Stimulated activated CD4-positive, alpha-beta T cell treated with anti-CD3 and anti-CD28 coated beads, Interleukin-15, amount 100 ng/mL, for 24 hours (primary cell): ENCODE measurements at regions not wholly inside any gene's neighbourhood (a gene's known extent, or its start where the extent isn't known, plus 50 kb on each side); places are given as distances from the start of the nearest gene placed in this dataset.

ENCODE experiments used
- DNase-seq: peaks from one replicate; pipeline ENCODE4 v3.0.0-alpha.2; 2020

DNA sequence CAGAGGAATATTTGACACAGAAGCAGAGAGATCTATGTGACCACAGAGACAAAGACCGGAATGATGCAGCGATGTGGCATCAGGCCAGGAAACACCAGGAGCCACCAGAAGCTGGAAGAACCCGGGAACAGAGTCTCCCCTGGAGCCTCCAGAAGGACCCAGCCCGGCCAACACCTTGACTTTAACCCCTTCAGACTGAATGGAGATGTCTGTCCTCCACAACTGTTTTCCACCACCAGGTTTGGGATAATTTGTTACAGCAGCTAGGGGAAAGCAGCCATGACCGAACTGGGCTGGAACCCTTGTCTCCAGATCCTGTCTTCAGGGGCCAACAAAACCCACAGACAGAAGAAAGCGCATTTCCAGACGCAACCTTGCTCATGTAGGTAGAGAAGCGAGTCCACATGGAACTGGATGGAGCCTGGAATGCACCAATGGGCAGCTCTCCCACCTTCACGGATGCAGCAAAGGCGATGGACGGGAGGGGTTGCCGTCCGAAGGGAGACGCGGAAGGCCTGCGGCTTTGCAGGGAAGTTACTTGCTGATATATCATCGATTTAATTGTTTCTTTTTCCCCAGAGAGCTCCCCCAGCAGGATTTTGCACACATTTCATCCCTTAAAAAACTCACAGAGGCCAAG is 396.6 kb downstream of the NPHP4 start:
- DNase-seq: no peak

GRCh38 chr1:5594056-5594956 is 397.9 kb downstream of the NPHP4 start:
- DNase-seq: no peak

DNA sequence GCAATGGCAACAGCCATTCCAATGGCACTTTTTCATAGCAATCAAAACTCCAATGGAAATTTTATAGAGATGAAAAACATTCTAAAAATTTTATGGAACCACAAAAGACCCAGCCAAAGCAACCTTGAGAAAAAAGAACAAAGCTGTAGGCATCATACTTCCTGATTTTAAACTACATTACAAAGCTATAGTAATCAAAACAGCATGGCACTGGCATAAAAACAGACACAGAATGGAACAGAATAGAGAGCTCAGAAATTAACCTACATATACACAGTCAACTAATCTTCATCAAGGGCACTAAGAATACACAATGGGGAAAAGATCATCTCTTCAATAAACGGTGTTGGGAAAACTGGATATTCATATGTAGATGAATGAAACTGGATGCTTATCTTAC is 401.5 kb downstream of the NPHP4 start:
- DNase-seq: no peak

- no peak for DNase-seq
Observed at GRCh38 chr1:5586629-5587028, 405.6 kb downstream of the NPHP4 start.

DNA sequence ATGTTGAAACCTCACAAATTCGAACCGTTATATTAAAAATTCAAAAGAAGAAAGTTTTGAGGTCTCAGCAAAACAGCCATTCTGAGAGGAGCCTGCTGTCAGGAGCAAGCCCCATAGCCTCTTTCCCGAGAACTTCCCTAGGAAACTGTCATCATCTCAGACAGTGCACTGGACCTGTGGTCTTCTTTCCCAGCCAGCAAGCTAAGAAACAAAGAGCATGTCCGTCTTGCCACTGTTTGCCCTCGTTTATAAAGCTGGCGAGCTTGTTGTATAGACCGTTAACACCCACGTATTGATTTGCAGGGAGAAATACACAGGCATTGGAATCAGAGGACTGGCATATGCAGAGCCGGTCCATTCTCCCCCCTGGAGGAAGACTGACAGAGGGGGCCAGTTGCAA is 407.0 kb downstream of the NPHP4 start:
- DNase-seq: no peak

- DNase-seq: no peak
Observed at GRCh38 chr1:5580926-5581325, 411.3 kb downstream of the NPHP4 start.

GRCh38 chr1:5579966-5580365 is 412.3 kb downstream of the NPHP4 start:
- no peak for DNase-seq

DNA sequence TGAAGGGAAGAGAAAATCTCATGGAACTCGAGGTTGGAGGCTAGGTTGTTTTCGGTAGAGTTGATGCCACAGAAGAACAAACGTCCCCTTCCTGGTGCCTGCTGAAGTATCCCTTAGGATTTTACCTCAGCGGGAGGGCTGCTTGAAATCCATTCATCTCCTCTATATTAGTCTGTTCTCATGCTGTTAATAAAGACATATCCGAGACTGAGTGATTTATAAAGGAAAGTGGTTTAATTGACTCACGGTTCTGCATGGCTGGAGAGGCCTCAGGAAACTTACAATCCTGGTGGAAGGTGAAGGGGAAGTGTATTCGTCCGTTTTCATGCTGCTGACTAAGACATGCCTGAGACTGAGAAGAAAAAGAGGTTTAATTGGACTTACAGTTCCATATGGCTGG is 413.5 kb downstream of the NPHP4 start:
- DNase-seq: no peak

DNA sequence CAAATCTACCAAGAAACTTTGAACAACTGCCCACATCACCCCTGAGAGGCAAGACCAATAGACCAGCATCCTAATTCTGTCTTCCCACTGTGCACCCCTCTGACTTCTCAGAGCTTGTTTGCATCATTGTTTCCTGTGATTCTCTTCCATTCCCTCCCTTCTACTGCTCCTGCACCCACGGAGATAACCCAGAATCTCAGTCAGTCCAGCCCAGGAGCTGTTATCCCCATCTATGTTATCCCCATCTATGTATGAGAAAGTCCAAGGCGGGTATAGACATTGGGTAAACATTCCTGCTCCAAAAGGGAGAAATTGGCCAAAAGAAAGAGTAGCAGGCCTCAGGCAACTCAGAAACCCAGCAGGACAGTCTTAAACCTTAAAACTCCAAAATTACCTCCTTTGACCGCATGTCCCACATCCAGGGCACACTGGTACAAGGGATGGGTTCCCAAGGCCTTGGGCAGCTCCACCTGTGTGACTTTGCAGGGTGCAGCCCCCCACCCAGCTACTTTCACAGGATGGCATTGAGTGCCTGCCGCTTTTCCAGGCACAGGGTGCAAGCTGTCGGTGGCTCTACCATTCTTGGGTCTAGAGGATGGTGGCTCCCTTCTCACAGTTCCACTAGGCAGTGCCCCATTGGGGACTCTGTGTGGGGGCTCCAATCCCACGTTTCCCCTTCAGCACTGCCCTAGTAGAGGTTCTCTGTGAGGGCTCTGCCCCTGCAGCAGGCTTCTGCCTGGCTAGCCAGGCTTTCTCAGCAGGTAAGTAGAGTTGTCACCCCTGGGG is 414.8 kb downstream of the NPHP4 start:
- DNase-seq: no peak

DNA sequence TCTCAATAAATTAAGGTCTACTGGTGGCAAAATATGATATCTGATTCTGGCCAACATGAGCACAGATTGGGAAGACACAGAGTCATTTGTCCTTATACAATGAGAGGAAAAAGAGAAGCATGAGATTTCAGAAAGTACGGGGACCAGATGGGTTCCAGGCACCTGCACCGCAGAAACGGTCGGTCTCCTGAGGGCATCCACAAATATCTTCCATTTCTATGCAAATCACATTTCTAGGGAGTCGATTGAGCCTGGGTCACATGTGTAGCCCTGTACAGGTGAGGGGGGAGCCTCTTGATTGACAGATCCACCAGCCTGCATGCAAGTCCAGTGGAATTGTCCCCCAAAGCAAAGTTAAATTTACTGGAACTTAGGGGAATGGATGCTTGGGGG is 415.6 kb downstream of the NPHP4 start:
- no peak for DNase-seq

DNA sequence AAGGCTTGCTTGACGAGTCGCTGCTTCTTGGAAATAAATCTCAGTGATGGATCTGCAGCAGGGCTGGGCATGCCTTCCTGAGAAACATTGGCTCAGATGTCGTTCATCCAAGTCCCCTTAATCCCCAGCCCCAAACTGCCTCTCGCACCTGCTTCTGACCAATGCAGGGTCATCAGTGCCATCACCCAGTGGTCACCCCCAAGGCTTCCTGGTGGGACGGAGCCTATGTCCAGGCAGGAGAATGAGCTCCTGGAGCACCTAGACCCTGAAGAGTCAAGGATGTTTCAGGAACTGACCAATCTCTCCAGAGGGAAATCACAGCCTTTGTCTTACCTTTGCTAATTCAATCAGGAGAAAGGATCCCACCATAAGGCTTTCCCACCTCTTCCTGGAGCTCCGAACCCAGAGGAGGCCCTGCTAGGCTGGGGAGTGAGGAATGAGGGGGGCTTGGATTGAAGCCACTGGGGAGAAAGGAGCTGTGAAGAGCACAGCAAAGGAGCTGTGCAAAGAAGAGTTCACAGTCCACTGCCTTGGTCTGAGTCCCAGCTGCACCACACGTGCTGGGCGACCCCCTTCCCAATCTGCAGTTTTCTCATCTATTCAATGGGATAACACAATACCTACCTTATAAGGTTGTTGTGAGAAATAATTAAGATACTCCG is 416.1 kb downstream of the NPHP4 start:
- DNase-seq: no peak

DNA sequence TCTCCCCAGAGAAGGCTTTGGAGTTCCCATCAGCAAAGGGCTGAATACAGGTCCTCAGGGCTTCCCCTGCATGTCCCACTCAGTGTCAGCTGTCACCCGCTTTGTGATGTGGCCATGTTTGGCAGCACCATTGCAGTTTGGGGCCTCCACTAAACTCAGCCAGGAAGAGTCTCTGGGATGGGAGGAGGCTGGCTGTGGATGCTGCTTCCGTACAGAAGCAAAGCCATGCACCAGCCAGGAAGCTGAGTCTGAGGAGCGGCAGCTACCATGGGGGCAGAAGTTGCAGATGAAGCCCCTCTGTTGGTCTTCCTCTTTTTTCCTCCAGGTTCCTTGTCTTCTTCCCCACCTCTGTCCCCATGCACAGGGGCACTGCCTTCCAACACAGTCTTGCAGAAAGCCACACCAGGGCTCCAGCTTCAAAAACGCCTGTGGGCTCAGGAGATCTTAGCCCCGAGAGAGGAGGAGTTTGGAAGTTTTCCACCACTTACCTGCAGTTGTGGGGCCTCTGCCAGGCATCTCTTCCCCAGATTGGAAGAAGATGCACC is 416.8 kb downstream of the NPHP4 start:
- no peak for DNase-seq

- DNase-seq: no peak
Observed at GRCh38 chr1:5574641-5575040, 417.6 kb downstream of the NPHP4 start.

DNA sequence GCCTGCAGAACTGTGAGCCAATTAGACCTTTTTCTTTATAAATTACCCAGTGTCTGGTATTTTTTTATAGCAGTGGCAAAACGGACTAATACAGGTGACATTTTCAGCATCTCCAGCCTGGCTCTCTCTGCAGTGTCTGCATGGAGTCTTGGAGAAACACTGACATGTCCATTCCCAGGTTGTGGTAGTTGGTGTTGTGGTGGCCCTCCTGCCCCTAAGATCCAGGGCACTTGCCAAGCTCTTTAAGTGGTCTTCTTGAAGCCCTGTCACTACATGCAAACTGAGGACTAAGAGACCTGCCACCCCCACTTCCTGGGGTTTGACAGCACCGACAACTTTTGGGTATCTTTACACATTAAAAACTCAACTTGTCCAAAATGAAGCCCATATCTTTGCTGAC is 419.4 kb downstream of the NPHP4 start:
- no peak for DNase-seq

- DNase-seq: no peak
Observed at GRCh38 chr1:5571861-5572401, 420.3 kb downstream of the NPHP4 start.

GRCh38 chr1:5571438-5571837 is 420.8 kb downstream of the NPHP4 start:
- DNase-seq: no peak

GRCh38 chr1:5570931-5571330 is 421.3 kb downstream of the NPHP4 start:
- DNase-seq: no peak

GRCh38 chr1:5568321-5568720 is 423.9 kb downstream of the NPHP4 start:
- DNase-seq: no peak

DNA sequence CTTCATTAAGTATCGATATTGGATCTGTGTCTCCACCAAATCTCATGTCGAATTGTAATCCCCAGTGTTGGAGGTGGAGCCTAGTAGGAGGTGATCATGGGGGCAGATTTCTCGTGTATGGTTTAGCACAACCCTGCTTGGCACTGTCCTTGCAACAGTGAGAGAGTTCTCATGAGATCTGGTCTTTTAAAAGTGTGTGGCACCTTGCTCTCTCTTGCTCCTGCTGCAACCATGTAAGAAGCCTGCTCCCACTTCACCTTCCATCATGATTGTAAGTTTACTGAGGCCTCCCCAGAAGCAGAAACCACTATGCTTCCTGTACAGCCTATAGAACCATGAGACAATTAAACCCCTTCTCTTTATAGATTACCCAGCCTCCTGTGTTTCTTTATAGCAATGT is 424.4 kb downstream of the NPHP4 start:
- DNase-seq: no peak

DNA sequence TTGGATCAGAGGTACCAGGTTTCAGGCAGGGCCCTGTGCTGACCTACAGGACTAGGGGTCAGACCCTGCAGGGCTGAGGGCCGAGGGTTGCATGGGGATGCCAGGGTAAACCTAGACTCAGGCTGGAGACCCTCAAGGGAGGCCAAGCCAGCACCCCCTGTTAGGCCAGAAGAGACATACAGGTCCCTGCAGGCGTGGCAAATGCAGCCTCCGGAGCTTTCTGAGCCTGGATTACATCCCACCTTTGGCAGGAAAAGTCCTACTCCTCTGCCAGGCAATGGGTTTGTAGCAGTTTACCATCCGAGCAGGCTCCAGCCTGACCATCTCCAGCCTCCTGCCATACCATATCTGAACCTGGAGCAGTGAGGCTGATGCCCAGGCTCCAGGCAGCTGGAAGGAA is 425.3 kb downstream of the NPHP4 start:
- DNase-seq: no peak

- no peak for DNase-seq
Observed at GRCh38 chr1:5565281-5566125, 426.7 kb downstream of the NPHP4 start.
